ENCODE measurements at regions not wholly inside any gene's neighbourhood (a gene's known extent, or its start where the extent isn't known, plus 50 kb on each side); places are given as distances from the start of the nearest gene placed in this dataset.

DNA sequence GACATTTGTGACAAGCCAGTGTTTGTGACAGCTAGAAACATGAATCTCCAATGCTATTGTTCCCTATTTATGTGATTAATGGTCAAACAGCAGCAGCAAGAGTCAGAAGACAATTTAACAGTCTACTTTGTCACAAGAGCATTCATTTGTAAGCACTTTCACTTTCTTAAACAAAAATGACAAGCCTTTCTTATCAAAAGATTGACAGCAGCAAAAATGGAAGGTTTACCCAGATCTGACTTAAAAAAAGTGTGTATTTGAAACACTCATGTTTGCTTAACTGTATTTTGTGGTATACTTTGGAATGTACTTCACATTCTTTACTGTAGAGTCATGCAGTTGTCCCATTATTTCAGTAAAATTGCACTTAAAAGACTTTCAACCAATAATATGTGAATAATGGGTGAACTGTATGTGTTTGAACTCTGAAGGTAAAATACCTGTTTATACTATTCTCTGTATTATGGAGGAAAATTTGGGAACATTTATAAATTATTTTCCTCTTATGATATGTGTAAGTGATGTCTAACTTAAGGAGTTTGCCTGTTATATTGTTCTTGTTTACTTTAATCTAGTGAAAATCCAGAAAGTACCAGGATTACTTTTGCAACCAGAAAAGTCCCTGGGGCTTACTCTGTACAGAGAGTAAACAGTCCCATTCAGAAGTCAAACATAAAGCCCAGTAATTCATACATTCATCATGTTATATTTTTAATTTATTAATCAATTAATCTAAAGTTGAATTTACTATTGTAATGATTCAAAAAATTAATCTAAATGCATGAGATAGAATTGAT, 314.9 kb upstream of the TRAM1L1 start:
- intact Hi-C loops (cut with micrococcal nuclease), result no loop called here
- ChIA-PET POLR2A (no interaction called here), CTCF (no interaction called here), RAD21 (ENCODE audit: low non-redundant PET in 1 of 2, low total read pairs in 2 of 2, uncharacterized antibody in 2 of 2, unreplicated experiment in 2 of 2) (no interaction called here)
- no peak overlapping the region; a peak in 1 of 4 replicates for H3K4me3 ChIP-seq (replicated peaks in 1 of 2; ENCODE audit: low read depth in 1 of 2, low read length in 2 of 2)
- no TSS peak for BruUV-seq (replicated peaks)
- no peaks in the 10 kb centered on the region for H3K36me3 ChIP-seq (ENCODE audit: control insufficient read depth in 1 of 2, insufficient read depth in 2 of 2, low read length in 2 of 2)
- no peak overlapping the region for H3K27ac ChIP-seq (ENCODE audit: low read depth, low read length)
- peak overlapping the region; percentile 50 for H3K4me2 ChIP-seq (ENCODE audit: low read length)
- no peaks in the 10 kb centered on the region for H3K27me3 ChIP-seq (ENCODE audit: insufficient read depth, low read length)
- TF ChIP-seq SIN3A (IDR thresholded peaks at IDR 0.05; ENCODE audit: low read depth) (no peak), FOSL1 (IDR thresholded peaks at IDR 0.05; ENCODE audit: low read depth) (peak; percentile 33; the same call in 1 of the 2 replicates), JUND (IDR thresholded peaks at IDR 0.05) (0 out of 2 replicates have a peak, but pooled peaks have one; percentile 39)
- H2AFZ ChIP-seq (ENCODE audit: low read depth, low read length, poor library complexity, severe bottlenecking), result peak overlapping the region; percentile 75
- peak; percentile 79 for ATAC-seq
- no peak overlapping the region for H3K9ac ChIP-seq (ENCODE audit: low read length)
- H4K20me1 ChIP-seq (ENCODE audit: insufficient read depth), result no peaks in the 10 kb centered on the region
- H3K9me2 ChIP-seq (ENCODE audit: insufficient read depth), result peaks cover 3% of the 10 kb centered on the region; the same call in 1 of the 2 replicates
- peaks cover 5 to 10% of the 10 kb centered on the region in 2 experiments; a peak in 3 of 4 replicates for H3K4me1 ChIP-seq (ENCODE audit: control insufficient read depth in 1 of 2, insufficient read depth in 2 of 2, low read length in 2 of 2)
- H3K9me3 ChIP-seq (ENCODE audit: control insufficient read depth in 1 of 2, insufficient read depth in 1 of 2, low read depth in 1 of 2, low read length in 2 of 2), result no peaks in the 10 kb centered on the region
- DNase-seq (ENCODE audit: low read depth, low spot score), result peak; percentile 18
- no peaks in the 10 kb centered on the region for H3K79me2 ChIP-seq (ENCODE audit: insufficient read depth, low read length)

DNA sequence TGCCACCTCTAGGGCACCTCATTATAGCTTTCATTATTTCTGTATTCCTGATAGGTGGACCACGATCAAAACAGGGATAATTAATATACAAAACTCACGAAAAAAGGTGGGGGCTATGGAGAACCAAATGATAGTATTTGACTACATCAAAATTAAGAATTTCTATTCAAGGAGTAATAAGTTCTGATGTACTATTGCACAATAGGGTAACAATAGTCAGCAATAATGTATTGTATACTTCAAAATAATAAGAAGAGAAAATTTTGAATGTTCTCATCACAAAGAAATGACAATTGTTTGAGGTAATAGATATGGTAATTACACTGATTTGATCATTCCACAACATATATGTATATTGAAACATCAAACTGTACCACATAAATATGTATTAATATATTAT, 327.3 kb upstream of the TRAM1L1 start:
- Histone ChIP-seq H3K4me2 (ENCODE audit: low read length) (no peak overlapping the region), H3K36me3 (ENCODE audit: control insufficient read depth in 1 of 2, insufficient read depth in 2 of 2, low read length in 2 of 2) (no peaks in the 10 kb centered on the region), H3K9me2 (ENCODE audit: insufficient read depth) (no peaks in the 10 kb centered on the region), H3K79me2 (ENCODE audit: insufficient read depth, low read length) (no peaks in the 10 kb centered on the region), H3K27ac (ENCODE audit: low read depth, low read length) (no peak overlapping the region), H3K4me1 (ENCODE audit: control insufficient read depth in 1 of 2, insufficient read depth in 2 of 2, low read length in 2 of 2) (no peaks in the 10 kb centered on the region), H3K27me3 (ENCODE audit: insufficient read depth, low read length) (no peaks in the 10 kb centered on the region), H3K9ac (ENCODE audit: low read length) (no peak overlapping the region), H4K20me1 (ENCODE audit: insufficient read depth) (no peaks in the 10 kb centered on the region), H2AFZ (ENCODE audit: low read depth, low read length, poor library complexity, severe bottlenecking) (no peak overlapping the region), H3K4me3 (replicated peaks in 1 of 2; ENCODE audit: low read depth in 1 of 2, low read length in 2 of 2) (no peak overlapping the region), H3K9me3 (ENCODE audit: control insufficient read depth in 1 of 2, insufficient read depth in 1 of 2, low read depth in 1 of 2, low read length in 2 of 2) (no peaks in the 10 kb centered on the region)
- CTCF ChIA-PET, result no interaction called here
- RAD21 ChIA-PET (ENCODE audit: low non-redundant PET in 1 of 2, low total read pairs in 2 of 2, uncharacterized antibody in 2 of 2, unreplicated experiment in 2 of 2), result no interaction called here
- ATAC-seq (no peak), DNase-seq (ENCODE audit: low read depth, low spot score) (no peak)
- POLR2A ChIA-PET, result no interaction called here
- no TSS peak for BruUV-seq (replicated peaks)
- intact Hi-C loops (cut with micrococcal nuclease), result no loop called here
- no peak for TF ChIP-seq EZH2phosphoT487 (IDR thresholded peaks at IDR 0.05; ENCODE audit: borderline replicate concordance)
- TF ChIP-seq EZH2 (IDR thresholded peaks at IDR 0.05), result no peak
- no peak for TF ChIP-seq POLR2A (IDR thresholded peaks at IDR 0.05; ENCODE audit: borderline replicate concordance, extremely low read depth, insufficient read depth, insufficient read length)
- TF ChIP-seq POLR2AphosphoS5 (IDR thresholded peaks at IDR 0.05; ENCODE audit: low read depth, low read length), result no peak
- TF ChIP-seq, protein P1, sequence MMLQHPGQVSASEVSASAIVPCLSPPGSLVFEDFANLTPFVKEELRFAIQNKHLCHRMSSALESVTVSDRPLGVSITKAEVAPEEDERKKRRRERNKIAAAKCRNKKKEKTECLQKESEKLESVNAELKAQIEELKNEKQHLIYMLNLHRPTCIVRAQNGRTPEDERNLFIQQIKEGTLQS (IDR thresholded peaks at IDR 0.05), result no peak
- TF ChIP-seq CBX3 (IDR thresholded peaks at IDR 0.05; ENCODE audit: low read depth), result no peak
- TF ChIP-seq, protein P2, sequence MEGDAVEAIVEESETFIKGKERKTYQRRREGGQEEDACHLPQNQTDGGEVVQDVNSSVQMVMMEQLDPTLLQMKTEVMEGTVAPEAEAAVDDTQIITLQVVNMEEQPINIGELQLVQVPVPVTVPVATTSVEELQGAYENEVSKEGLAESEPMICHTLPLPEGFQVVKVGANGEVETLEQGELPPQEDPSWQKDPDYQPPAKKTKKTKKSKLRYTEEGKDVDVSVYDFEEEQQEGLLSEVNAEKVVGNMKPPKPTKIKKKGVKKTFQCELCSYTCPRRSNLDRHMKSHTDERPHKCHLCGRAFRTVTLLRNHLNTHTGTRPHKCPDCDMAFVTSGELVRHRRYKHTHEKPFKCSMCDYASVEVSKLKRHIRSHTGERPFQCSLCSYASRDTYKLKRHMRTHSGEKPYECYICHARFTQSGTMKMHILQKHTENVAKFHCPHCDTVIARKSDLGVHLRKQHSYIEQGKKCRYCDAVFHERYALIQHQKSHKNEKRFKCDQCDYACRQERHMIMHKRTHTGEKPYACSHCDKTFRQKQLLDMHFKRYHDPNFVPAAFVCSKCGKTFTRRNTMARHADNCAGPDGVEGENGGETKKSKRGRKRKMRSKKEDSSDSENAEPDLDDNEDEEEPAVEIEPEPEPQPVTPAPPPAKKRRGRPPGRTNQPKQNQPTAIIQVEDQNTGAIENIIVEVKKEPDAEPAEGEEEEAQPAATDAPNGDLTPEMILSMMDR (IDR thresholded peaks at IDR 0.05 in 2 of 3, conservative IDR thresholded peaks at IDR 0.05 in 1 of 3; ENCODE audit: borderline replicate concordance in 1 of 3, insufficient read depth in 1 of 3, low read depth in 2 of 3, low read length in 2 of 3), result no peak
- TF ChIP-seq JUND (IDR thresholded peaks at IDR 0.05), result no peak
- no peak for TF ChIP-seq YY1 (IDR thresholded peaks at IDR 0.05; ENCODE audit: extremely low read depth, insufficient replicate concordance, low read depth, low read length)
- TF ChIP-seq FOSL1 (IDR thresholded peaks at IDR 0.05; ENCODE audit: low read depth), result no peak
- TF ChIP-seq, protein P3, sequence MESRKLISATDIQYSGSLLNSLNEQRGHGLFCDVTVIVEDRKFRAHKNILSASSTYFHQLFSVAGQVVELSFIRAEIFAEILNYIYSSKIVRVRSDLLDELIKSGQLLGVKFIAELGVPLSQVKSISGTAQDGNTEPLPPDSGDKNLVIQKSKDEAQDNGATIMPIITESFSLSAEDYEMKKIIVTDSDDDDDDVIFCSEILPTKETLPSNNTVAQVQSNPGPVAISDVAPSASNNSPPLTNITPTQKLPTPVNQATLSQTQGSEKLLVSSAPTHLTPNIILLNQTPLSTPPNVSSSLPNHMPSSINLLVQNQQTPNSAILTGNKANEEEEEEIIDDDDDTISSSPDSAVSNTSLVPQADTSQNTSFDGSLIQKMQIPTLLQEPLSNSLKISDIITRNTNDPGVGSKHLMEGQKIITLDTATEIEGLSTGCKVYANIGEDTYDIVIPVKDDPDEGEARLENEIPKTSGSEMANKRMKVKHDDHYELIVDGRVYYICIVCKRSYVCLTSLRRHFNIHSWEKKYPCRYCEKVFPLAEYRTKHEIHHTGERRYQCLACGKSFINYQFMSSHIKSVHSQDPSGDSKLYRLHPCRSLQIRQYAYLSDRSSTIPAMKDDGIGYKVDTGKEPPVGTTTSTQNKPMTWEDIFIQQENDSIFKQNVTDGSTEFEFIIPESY (IDR thresholded peaks at IDR 0.05; ENCODE audit: extremely low read depth, insufficient replicate concordance, low read length), result no peak

All from HCT116 (cell line).